Suppressor macrophage (primary cell): ENCODE measurements at regions not wholly inside any gene's neighbourhood (a gene's known extent, or its start where the extent isn't known, plus 50 kb on each side); places are given as distances from the start of the nearest gene placed in this dataset.
"Not testable (repeated sequence)": the region's sequence is repeated elsewhere in the genome, so short reads cannot be mapped to it uniquely, and the experiment has no call there.

Source experiments
- DNase-seq, 4 experiments: peaks; one replicate each; pipeline ENCODE4 v3.0.0-alpha.2; 2020 to 2022

DNA sequence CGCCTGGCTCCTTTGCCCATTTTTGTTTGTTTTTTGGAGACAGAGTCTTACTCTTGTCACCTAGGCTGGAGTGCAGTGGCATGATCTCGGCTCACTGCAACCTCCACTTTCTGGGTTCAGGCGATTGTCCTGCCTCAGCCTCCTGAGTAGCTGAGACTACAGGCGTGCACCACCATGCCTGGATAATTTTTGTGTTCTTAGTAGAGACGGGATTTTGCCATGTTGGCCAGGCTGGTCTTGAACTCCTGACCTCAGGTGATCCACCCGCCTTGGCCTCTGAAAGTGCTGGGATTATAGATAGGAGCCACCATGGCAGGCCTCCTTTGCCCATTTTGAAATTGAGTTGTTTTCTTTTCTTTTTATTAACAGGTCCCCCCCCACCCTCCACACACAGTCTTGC is 89.4 kb upstream of the TPTE start:
- DNase-seq, result not testable (repeated sequence)

DNA sequence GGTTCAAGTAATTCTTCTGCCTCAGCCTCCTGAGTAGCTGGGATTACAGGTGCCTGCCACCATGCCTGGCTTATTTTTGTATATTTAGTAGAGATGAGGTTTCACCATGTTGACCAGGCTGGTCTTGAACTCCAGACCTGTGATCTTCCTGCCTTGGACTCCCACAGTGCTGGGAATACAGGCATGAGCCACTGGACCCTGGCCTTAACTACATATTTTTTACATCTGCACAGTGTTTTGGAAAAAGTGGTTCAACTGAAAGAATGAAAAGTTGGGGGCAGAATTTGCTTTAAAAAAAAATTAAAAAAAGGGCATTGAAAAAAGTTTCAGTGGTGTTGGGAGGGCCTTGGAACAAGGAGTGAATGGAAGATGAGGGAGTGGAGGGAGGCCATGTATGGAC is 88.9 kb upstream of the TPTE start:
- not testable (repeated sequence) for DNase-seq

DNA sequence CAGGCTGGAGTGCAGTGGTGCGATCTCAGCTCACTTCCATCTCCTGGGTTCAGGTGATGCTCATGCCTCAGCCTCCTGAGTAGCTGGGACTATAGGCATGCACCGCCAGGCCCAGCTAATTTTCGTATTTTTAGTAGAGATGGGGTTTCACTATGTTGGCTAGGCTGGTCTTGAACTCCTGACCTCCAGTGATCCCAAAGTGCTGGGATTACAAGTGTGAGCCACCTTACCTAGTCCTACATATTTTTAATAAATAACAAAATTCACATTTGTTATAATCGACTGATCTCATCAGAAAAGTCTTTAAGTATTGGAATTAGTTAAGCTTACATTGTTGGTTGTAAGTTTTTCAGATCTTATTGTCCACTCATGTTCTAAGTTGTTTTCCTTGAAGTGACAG is 83.4 kb upstream of the TPTE start:
- not testable (repeated sequence) for DNase-seq

DNA sequence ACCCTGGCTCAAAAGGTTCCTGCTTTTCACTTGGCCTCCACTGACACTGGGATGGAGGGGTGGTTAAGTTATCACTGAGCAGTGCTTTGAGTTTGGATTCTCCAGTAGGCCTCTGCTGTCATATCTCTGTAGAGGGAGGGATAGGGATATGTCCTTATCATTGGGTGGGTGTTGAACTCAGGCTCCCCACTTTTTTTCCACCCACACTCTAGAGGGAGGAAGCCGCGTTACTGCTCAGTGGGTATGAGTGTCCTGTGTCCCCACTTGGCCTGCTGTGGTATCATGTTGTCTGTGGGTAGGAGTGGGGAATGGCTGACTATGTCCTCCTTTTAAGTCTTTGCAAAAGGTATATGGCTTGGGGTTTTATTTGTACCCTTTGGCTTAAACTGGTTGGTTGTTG is 80.7 kb upstream of the TPTE start:
- DNase-seq, result not testable (repeated sequence)

DNA sequence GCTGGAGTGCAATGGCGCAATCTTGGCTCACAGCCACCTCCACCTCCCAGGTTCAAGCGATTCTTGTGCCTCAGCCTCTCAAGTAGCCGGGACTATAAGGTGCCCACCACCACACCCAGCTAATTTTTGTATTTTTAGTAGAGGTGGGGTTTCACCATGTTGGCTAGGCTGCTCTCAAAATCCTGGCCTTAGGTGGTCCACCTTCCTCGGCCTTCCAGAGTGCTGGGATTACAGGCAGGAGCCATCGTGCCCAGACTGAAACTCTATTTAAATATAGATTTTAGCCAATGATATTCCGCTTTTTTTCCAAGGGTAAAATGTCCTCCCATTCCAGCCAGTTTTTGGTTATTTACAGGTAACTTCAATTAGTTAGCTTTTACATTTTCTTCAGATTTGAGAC is 79.4 kb upstream of the TPTE start:
- DNase-seq, result not testable (repeated sequence)

DNA sequence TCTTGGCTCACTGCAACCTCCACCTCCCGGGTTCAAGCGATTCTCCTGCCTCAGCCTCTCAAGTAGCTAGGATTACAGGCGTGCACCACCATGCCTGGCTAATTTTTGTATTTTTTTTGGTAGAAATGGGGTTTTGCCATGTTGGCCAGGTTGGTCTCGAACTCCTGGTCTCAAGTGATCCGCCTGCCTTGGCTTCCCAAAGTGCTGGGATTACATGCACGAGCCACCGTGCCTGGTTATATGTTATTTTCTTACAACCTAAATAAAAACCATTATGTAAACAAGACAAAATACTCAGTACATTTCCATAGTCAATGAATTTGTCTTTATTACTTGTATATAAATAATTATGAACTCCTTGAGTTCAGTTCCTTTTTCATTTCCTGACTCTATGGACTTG is 75.7 kb upstream of the TPTE start:
- not testable (repeated sequence) for DNase-seq

DNA sequence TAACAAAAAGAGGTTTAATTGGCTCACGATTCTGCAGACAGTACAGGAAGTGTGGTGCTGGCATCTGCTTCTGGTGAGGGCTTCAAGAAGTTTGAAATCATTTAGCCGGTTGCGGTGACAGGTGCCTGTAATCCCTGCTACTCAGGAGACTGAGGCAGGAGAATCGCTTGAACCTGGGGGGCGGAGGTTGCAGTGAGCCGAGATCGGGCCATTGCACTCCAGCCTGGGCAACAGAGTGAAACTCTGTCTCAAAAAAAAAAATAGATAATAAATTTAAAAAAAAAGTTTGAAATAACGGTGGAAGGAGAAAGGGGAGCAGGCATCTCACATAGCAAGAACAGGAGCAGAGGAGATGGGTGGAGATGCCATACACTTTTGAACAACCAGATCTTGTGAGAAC is 71.9 kb upstream of the TPTE start:
- DNase-seq, result not testable (repeated sequence)

DNA sequence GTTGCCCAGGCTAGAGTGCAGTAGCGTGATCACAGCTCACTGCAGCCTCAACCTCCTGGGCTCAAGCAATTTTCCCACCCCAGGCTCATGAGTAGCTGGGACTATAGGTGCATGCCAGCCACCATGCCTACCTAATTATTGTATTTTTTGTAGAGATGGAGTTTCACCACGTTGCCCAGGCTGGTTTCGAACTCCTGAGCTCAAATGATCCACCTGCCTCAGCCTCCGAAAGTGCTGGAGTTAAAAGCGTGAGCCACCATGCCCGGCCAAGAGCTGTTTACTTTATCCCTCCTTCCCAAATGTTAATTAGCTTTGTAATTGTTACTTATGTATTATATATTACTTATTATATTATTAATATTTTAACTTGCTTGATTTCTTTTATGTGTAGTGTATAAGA is 70.1 kb upstream of the TPTE start:
- not testable (repeated sequence) for DNase-seq

DNA sequence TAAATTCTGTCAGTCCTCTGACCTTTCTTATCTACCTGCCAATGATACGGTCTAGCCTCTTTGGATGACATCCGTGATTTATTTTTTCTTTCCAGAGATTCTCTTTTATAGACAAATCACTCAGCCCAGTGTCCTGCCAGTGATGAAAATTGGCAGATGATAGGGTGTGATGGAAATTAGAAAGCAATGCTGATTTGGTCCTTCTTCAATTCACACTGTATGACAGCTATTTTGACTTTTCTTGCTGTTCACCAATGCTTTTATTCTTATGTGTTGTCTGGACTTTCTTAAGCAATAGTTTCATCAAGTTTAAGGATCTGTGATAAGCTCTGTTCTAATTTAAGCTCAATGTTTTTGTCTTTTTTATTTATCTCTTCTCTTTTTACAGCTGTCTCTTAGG is 63.6 kb upstream of the TPTE start:
- not testable (repeated sequence) for DNase-seq

DNA sequence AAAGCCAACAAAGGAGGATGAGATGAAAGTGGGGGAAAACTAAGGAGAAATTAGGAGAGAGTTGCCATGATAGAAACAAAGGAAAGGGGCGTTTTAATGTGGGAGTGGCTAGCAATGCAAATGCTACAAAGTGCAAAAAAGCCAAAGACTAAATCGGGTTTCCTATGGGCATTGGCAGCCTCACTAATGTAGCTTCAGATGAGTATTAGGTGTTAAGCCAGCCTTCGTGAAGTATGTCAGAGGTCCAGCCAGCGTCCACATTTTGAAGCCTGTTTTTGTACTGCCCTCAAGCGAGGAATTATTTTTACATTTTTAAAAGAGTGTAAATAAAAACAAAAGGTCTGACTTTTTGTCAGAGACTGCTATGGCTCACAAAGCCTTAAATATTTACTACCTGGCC is 60.4 kb upstream of the TPTE start:
- DNase-seq, result not testable (repeated sequence)

DNA sequence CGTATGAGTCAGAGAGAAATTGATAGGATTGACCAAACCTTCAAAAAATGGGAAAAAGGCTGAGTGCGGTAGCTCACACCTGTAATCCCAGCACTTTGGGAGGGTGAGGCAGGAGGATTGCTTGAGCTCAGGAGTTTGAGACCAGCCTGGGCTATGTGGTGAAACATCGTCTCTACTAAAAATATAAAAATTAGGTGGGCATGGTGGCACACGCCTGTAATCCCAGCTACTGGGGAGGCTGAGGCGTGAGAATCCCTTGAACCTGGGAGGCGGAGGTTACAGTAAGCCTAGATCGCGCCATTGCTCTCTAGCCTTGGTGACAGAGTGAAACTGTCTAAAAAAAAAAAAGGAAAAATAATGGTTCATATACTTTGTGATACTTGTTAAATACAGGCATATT is 59.9 kb upstream of the TPTE start:
- DNase-seq, result not testable (repeated sequence)

DNA sequence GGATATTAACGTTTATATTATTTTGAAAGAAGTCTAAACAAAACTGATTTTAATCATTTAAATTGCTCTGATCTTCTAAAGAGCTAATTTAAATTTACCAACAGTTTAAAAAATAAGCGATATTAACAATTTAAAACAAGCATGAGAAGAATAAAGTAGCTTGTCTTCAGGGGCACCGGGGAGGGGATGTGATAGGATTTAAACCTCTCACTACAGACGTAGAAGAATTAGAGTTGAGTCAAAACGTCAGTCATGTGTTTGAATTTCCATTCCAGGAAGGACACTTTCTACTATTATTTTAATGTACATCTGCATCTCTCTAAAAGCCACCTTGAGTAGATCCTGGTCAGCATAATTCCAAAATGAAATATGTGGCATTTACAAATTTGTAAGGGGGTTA is 58.2 kb upstream of the TPTE start:
- no peak for DNase-seq

DNA sequence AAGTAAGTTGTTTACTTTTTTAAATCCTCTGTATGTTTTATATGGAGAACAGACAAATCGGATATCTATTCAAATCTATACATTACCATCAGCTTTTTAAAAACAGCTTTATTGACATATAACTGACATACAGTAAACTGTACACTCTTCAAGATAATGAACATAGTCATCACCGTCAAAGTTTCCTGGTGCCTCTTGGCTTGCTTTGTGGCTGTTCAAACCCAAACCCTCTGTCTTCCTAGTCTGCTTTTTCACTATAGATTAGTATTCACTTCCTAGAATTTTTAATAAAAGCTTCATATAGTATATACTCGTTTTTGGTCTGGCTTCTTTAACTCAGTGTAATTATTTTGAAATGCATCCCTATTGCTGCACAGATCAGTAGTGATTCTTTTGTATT is 56.4 kb upstream of the TPTE start:
- DNase-seq, result no peak

DNA sequence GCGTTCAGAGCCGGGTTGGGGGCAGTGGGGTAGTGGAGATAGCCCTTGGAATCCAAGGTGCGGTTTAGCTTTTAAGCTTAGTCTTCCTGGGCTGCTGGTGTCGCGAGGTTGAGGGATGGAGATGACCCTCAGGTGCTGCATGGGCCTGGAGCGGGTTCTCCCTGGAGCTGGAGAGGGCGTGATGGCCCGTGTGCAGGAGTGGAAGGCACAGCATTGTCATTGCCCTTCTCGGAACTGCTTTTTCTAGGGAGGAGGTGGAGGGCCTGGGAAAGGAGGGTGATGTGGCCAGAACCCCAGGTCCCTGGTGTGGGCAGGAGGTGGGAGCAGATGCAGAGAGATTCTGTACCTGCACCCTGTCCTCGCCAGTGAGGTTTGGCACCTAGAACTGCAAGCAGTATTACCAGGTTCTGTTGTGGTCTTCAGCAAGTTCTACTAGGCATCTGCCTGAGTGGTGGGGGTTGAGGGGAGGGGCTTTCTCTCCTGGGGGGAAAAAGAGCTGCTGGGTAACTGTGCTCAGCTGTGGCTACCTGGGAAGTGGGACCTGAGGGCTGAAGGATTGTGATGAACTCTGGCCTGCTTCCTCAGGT is 55.8 kb upstream of the TPTE start:
- DNase-seq, result not testable (repeated sequence)

DNA sequence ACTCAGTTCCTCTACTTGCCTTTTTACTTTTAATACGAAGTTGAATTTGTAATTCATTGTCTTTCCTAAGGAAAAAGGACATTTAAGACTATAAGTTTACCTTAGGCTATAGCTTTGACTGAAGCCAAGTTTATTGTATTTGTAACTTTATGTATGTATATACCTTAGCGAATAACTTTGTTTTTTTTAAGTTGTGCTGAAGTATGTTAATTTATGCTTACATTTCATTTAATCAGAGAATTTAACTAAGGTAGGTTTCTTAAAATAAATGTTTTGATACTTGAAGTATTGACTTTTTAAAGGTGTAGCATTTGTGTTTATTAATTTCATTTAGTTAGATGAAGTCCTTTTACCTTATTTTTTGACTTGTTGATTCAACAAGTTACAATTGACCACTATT is 55.2 kb upstream of the TPTE start:
- DNase-seq, result no peak
